Liver (tissue), 3 donors: ENCODE measurements at regions not wholly inside any gene's neighbourhood (a gene's known extent, or its start where the extent isn't known, plus 50 kb on each side); places are given as distances from the start of the nearest gene placed in this dataset.

Source experiments
- HNF4A ChIP-seq, 2 donors: conservative IDR thresholded peaks; 2 replicates each; pipeline ENCODE4 v1.6.1; 2016; ENCODE audit warnings: antibody characterized with exemption in 2 of 2, mild to moderate bottlenecking in 2 of 2
- JUND ChIP-seq, 2 donors: IDR thresholded peaks; 2 replicates each; pipeline ENCODE4 v1.6.1; 2016; ENCODE audit warnings: antibody characterized with exemption in 2 of 2
- RAD21 ChIP-seq, 2 donors: IDR thresholded peaks; 2 replicates each; pipeline ENCODE4 v1.6.1; 2016; ENCODE audit warnings: antibody characterized with exemption in 2 of 2, mild to moderate bottlenecking in 2 of 2
- RXRA ChIP-seq, 2 donors: IDR thresholded peaks; 2 replicates each; pipeline ENCODE4 v1.6.1; 2017 to 2018; ENCODE audit warnings: antibody characterized with exemption in 2 of 2, mild to moderate bottlenecking in 1 of 2
- SP1 ChIP-seq: IDR thresholded peaks from 2 replicates; pipeline ENCODE4 v1.6.1; 2018; ENCODE audit warnings: antibody characterized with exemption, mild to moderate bottlenecking
- TAF1 ChIP-seq: conservative IDR thresholded peaks from 2 replicates; pipeline ENCODE4 v1.6.1; 2016; ENCODE audit warnings: antibody characterized with exemption, mild to moderate bottlenecking
- YY1 ChIP-seq: IDR thresholded peaks from 2 replicates; pipeline ENCODE4 v1.6.1; 2016; ENCODE audit warnings: antibody characterized with exemption, mild to moderate bottlenecking
- TF ChIP-seq, protein P1 (sequence below): fragments of 150-350 bp; IDR thresholded peaks from 2 replicates; pipeline ENCODE4 v1.5.1; 2017; ENCODE audit warnings: improper control_type of control experiment, low read depth, low read length; ENCODE audit not compliant: missing input control
- TF ChIP-seq, protein P2 (sequence below): IDR thresholded peaks from 2 replicates; pipeline ENCODE4 v1.6.1; 2016; ENCODE audit warnings: antibody characterized with exemption, mild to moderate bottlenecking
- TF ChIP-seq, protein P3 (sequence below): IDR thresholded peaks from 2 replicates; pipeline ENCODE4 v1.6.1; 2016; ENCODE audit warnings: antibody characterized with exemption
- TF ChIP-seq, protein P4 (sequence below): IDR thresholded peaks from 2 replicates; pipeline ENCODE4 v1.6.1; 2016; ENCODE audit warnings: antibody characterized with exemption
- donor health status: healthy.
- donor health status: healthy.

DNA sequence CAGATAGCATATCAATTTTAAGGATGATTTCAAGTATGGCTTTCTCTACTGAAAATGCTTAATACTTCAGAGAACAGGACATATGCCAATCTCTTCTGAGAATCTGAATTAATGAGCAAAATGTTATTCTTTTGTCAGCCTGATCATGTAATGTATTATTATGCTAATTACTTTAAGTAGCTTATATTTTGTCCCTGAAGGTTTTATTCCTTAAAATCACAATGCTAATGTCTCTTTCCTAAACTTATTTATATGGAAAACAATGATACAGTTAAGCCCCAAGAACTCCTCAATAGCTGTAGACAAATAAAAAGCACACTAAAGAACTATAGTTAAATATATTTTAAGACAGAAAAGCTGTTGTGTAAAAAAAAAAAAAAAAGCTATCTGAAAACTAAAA is 256.9 kb upstream of the PTPRD start:
- TF ChIP-seq, protein P1, sequence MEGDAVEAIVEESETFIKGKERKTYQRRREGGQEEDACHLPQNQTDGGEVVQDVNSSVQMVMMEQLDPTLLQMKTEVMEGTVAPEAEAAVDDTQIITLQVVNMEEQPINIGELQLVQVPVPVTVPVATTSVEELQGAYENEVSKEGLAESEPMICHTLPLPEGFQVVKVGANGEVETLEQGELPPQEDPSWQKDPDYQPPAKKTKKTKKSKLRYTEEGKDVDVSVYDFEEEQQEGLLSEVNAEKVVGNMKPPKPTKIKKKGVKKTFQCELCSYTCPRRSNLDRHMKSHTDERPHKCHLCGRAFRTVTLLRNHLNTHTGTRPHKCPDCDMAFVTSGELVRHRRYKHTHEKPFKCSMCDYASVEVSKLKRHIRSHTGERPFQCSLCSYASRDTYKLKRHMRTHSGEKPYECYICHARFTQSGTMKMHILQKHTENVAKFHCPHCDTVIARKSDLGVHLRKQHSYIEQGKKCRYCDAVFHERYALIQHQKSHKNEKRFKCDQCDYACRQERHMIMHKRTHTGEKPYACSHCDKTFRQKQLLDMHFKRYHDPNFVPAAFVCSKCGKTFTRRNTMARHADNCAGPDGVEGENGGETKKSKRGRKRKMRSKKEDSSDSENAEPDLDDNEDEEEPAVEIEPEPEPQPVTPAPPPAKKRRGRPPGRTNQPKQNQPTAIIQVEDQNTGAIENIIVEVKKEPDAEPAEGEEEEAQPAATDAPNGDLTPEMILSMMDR = no peak
- TF ChIP-seq TAF1 (no peak), RXRA (IDR thresholded peaks at IDR 0.05) (no peak), YY1 (no peak), SP1 (no peak), HNF4A (conservative IDR thresholded peaks at IDR 0.05) (no peak), RAD21 (IDR thresholded peaks at IDR 0.05) (no peak), JUND (IDR thresholded peaks at IDR 0.05) (no peak)
- TF ChIP-seq, protein P2, sequence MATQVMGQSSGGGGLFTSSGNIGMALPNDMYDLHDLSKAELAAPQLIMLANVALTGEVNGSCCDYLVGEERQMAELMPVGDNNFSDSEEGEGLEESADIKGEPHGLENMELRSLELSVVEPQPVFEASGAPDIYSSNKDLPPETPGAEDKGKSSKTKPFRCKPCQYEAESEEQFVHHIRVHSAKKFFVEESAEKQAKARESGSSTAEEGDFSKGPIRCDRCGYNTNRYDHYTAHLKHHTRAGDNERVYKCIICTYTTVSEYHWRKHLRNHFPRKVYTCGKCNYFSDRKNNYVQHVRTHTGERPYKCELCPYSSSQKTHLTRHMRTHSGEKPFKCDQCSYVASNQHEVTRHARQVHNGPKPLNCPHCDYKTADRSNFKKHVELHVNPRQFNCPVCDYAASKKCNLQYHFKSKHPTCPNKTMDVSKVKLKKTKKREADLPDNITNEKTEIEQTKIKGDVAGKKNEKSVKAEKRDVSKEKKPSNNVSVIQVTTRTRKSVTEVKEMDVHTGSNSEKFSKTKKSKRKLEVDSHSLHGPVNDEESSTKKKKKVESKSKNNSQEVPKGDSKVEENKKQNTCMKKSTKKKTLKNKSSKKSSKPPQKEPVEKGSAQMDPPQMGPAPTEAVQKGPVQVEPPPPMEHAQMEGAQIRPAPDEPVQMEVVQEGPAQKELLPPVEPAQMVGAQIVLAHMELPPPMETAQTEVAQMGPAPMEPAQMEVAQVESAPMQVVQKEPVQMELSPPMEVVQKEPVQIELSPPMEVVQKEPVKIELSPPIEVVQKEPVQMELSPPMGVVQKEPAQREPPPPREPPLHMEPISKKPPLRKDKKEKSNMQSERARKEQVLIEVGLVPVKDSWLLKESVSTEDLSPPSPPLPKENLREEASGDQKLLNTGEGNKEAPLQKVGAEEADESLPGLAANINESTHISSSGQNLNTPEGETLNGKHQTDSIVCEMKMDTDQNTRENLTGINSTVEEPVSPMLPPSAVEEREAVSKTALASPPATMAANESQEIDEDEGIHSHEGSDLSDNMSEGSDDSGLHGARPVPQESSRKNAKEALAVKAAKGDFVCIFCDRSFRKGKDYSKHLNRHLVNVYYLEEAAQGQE = no peak
- TF ChIP-seq, protein P3, sequence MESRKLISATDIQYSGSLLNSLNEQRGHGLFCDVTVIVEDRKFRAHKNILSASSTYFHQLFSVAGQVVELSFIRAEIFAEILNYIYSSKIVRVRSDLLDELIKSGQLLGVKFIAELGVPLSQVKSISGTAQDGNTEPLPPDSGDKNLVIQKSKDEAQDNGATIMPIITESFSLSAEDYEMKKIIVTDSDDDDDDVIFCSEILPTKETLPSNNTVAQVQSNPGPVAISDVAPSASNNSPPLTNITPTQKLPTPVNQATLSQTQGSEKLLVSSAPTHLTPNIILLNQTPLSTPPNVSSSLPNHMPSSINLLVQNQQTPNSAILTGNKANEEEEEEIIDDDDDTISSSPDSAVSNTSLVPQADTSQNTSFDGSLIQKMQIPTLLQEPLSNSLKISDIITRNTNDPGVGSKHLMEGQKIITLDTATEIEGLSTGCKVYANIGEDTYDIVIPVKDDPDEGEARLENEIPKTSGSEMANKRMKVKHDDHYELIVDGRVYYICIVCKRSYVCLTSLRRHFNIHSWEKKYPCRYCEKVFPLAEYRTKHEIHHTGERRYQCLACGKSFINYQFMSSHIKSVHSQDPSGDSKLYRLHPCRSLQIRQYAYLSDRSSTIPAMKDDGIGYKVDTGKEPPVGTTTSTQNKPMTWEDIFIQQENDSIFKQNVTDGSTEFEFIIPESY = no peak
- TF ChIP-seq, protein P4, sequence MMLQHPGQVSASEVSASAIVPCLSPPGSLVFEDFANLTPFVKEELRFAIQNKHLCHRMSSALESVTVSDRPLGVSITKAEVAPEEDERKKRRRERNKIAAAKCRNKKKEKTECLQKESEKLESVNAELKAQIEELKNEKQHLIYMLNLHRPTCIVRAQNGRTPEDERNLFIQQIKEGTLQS = no peak
